GM19372 (cell line): ENCODE measurements at regions not wholly inside any gene's neighbourhood (a gene's known extent, or its start where the extent isn't known, plus 50 kb on each side); places are given as distances from the start of the nearest gene placed in this dataset.
"Not testable (repeated sequence)": the region's sequence is repeated elsewhere in the genome, so short reads cannot be mapped to it uniquely, and the experiment has no call there.

Experiments used
- ATAC-seq: cut with Tn5 transposase; IDR thresholded peaks from one replicate; pipeline ENCODE4 v1.9.1; 2021; ENCODE audit warnings: mild to moderate bottlenecking, low read depth, moderate library complexity; ENCODE audit not compliant: unreplicated experiment

GRCh38 chr18:78797499-78797898, 182.1 kb upstream of the SALL3 start:
- ATAC-seq = no peak

- ATAC-seq = no peak
Observed at GRCh38 chr18:78798402-78799175, 181.0 kb upstream of the SALL3 start.

GRCh38 chr18:78799382-78800089, 180.1 kb upstream of the SALL3 start:
- ATAC-seq = no peak

- ATAC-seq = not testable (repeated sequence)
Observed at GRCh38 chr18:78800102-78800851, 179.3 kb upstream of the SALL3 start.

- ATAC-seq = no peak
Observed at GRCh38 chr18:78801011-78801410, 178.6 kb upstream of the SALL3 start.

- no peak for ATAC-seq
Observed at GRCh38 chr18:78803104-78803503, 176.5 kb upstream of the SALL3 start.

GRCh38 chr18:78804206-78805030, 175.2 kb upstream of the SALL3 start:
- no peak for ATAC-seq

- no peak for ATAC-seq
Observed at GRCh38 chr18:78805840-78806239, 173.8 kb upstream of the SALL3 start.

GRCh38 chr18:78807668-78808067, 171.9 kb upstream of the SALL3 start:
- no peak for ATAC-seq

- ATAC-seq = no peak
Observed at GRCh38 chr18:78809845-78810244, 169.8 kb upstream of the SALL3 start.

GRCh38 chr18:78810706-78811105, 168.9 kb upstream of the SALL3 start:
- ATAC-seq = no peak

GRCh38 chr18:78812067-78812466, 167.6 kb upstream of the SALL3 start:
- ATAC-seq = no peak

GRCh38 chr18:78813156-78813555, 166.5 kb upstream of the SALL3 start:
- no peak for ATAC-seq

GRCh38 chr18:78813936-78814710, 165.5 kb upstream of the SALL3 start:
- no peak for ATAC-seq

- no peak for ATAC-seq
Observed at GRCh38 chr18:78814766-78815165, 164.9 kb upstream of the SALL3 start.

GRCh38 chr18:78816114-78816513, 163.5 kb upstream of the SALL3 start:
- ATAC-seq = no peak

GRCh38 chr18:78816916-78817315, 162.7 kb upstream of the SALL3 start:
- no peak for ATAC-seq

GRCh38 chr18:78818495-78818894, 161.1 kb upstream of the SALL3 start:
- ATAC-seq = no peak

- ATAC-seq = no peak
Observed at GRCh38 chr18:78818961-78819360, 160.7 kb upstream of the SALL3 start.
